ENCODE measurements at regions not wholly inside any gene's neighbourhood (a gene's known extent, or its start where the extent isn't known, plus 50 kb on each side); places are given as distances from the start of the nearest gene placed in this dataset.

DNA sequence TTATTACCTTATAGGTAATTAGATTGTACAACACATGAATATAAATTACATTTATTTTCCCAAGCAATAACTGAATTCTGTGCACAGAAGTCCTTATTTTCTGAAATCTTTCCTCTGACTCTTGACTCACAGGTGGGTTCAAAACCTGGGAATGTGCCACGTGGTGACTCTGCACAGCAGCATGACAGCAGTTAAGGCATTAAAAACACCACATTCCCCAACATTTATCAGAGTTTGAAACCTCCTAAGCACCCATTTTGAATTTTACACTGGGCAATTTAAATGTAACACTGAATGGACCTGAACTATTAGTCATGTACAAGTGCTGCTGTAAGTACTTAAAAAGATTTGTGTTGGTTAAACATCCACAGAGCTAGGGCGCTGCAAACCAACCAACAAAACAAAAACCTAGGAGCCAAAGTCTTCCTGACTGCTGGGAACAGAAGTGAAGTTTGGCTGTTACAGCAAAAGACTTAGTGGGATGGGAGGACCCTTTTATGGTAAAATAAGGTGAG is 480.6 kb upstream of the CXADR start:
- no peak for FAIRE-seq
- intact Hi-C loops (cut with DNase I), result no loop called here
- TF ChIP-seq, protein P1, sequence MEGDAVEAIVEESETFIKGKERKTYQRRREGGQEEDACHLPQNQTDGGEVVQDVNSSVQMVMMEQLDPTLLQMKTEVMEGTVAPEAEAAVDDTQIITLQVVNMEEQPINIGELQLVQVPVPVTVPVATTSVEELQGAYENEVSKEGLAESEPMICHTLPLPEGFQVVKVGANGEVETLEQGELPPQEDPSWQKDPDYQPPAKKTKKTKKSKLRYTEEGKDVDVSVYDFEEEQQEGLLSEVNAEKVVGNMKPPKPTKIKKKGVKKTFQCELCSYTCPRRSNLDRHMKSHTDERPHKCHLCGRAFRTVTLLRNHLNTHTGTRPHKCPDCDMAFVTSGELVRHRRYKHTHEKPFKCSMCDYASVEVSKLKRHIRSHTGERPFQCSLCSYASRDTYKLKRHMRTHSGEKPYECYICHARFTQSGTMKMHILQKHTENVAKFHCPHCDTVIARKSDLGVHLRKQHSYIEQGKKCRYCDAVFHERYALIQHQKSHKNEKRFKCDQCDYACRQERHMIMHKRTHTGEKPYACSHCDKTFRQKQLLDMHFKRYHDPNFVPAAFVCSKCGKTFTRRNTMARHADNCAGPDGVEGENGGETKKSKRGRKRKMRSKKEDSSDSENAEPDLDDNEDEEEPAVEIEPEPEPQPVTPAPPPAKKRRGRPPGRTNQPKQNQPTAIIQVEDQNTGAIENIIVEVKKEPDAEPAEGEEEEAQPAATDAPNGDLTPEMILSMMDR (IDR thresholded peaks at IDR 0.05; ENCODE audit: borderline replicate concordance, extremely low read depth, insufficient read depth), result no peak
- Histone ChIP-seq H3K4me1 (ENCODE audit: control insufficient read depth in 2 of 3, insufficient read depth in 2 of 3, low read depth in 1 of 3, low read length in 3 of 3) (no peaks in the 10 kb centered on the region), H3K27me3 (ENCODE audit: control insufficient read depth, insufficient read depth, low read length) (no peaks in the 10 kb centered on the region), H3K9me3 (ENCODE audit: control insufficient read depth in 2 of 3, insufficient read depth in 1 of 3, low read length in 3 of 3) (peaks cover 0 to 4% (median 0%) of the 10 kb centered on the region in 3 donors), H3K4me3 (ENCODE audit: low read length in 3 of 3) (no peak overlapping the region), H3K36me3 (ENCODE audit: control insufficient read depth in 2 of 3, insufficient read depth in 3 of 3, low read length in 3 of 3) (no peaks in the 10 kb centered on the region), H3K9ac (ENCODE audit: low read length in 3 of 3) (no peak overlapping the region), H3K27ac (ENCODE audit: low read depth in 2 of 2, low read length in 2 of 2) (no peak overlapping the region)
- peak in 2 of 5 donors; percentile 9 to 38 for DNase-seq

DNA sequence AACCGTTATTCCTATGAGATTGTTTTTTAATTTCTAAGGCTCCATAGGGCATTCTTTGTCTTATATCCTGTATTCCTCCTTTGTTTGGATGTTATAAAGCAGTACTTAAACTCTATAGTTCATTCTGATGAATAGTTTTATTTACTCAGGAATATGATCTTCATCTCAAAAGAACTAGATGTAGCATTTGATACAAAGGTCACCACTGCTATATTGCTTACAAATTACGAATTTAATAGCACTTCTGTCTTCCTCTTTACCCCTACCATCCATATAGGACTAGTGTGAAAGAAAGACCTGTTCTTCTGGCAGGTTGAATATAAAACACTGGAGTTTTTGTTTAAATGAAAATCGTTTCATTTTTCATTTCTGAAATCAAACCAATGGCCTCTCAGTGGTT is 468.1 kb upstream of the CXADR start:
- TF ChIP-seq, protein P1 (IDR thresholded peaks at IDR 0.05; ENCODE audit: borderline replicate concordance, extremely low read depth, insufficient read depth), result no peak
- intact Hi-C loops (cut with DNase I), result no loop called here
- H3K27ac ChIP-seq (ENCODE audit: low read depth in 2 of 2, low read length in 2 of 2), result no peak overlapping the region
- H3K4me1 ChIP-seq (ENCODE audit: control insufficient read depth in 2 of 3, insufficient read depth in 2 of 3, low read depth in 1 of 3, low read length in 3 of 3), result no peaks in the 10 kb centered on the region
- FAIRE-seq (no peak), DNase-seq (no peak)
- no peak overlapping the region for H3K4me3 ChIP-seq (ENCODE audit: low read length in 3 of 3)
- H3K36me3 ChIP-seq (ENCODE audit: control insufficient read depth in 2 of 3, insufficient read depth in 3 of 3, low read length in 3 of 3), result no peaks in the 10 kb centered on the region
- H3K9me3 ChIP-seq (ENCODE audit: control insufficient read depth in 2 of 3, insufficient read depth in 1 of 3, low read length in 3 of 3), result no peaks in the 10 kb centered on the region
- H3K27me3 ChIP-seq (ENCODE audit: control insufficient read depth, insufficient read depth, low read length), result no peaks in the 10 kb centered on the region
- H3K9ac ChIP-seq (ENCODE audit: low read length in 3 of 3), result no peak overlapping the region

DNA sequence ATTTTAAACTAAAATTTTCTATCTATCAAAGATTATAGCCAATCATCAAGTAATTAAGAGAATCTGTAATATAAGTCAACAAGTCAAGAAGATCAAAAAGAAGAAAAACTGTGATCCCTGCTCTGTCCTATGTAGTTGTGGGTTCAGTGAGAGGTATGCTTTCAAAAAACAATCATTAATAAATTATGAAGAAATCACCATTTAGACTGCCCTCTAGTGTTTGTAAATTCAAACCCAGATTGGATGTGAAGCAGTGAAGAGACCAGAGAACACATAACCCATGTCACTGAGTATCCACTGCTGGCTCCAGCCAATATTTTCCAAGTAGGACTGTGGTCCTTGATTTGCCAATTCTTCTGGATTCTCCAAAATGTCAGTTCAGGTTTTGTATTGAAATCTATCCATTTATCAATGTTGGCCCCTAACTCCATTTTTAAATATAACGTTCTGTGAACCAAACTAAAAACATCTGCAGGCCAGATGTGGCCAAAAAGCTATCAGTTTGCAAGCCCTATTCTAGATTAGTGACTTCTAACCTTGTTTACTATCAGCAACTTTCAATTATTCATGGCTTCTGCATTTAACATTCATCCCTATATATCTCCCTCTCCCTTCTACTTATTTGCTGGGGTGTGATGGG is 467.5 kb upstream of the CXADR start:
- no peak for FAIRE-seq
- peak in 2 of 5 donors; percentile 23 to 37 for DNase-seq
- Histone ChIP-seq H3K4me1 (ENCODE audit: control insufficient read depth in 2 of 3, insufficient read depth in 2 of 3, low read depth in 1 of 3, low read length in 3 of 3) (no peaks in the 10 kb centered on the region), H3K9ac (ENCODE audit: low read length in 3 of 3) (no peak overlapping the region), H3K36me3 (ENCODE audit: control insufficient read depth in 2 of 3, insufficient read depth in 3 of 3, low read length in 3 of 3) (no peaks in the 10 kb centered on the region), H3K27ac (ENCODE audit: low read depth in 2 of 2, low read length in 2 of 2) (no peak overlapping the region), H3K4me3 (ENCODE audit: low read length in 3 of 3) (no peak overlapping the region), H3K9me3 (ENCODE audit: control insufficient read depth in 2 of 3, insufficient read depth in 1 of 3, low read length in 3 of 3) (no peaks in the 10 kb centered on the region), H3K27me3 (ENCODE audit: control insufficient read depth, insufficient read depth, low read length) (no peaks in the 10 kb centered on the region)
- TF ChIP-seq, protein P1 (IDR thresholded peaks at IDR 0.05; ENCODE audit: borderline replicate concordance, extremely low read depth, insufficient read depth), result peak; percentile 14
- intact Hi-C loops (cut with DNase I), result no loop called here
